ENCODE measurements at regions not wholly inside any gene's neighbourhood (a gene's known extent, or its start where the extent isn't known, plus 50 kb on each side); places are given as distances from the start of the nearest gene placed in this dataset.
"Not testable (repeated sequence)": the region's sequence is repeated elsewhere in the genome, so short reads cannot be mapped to it uniquely, and the experiment has no call there.

DNA sequence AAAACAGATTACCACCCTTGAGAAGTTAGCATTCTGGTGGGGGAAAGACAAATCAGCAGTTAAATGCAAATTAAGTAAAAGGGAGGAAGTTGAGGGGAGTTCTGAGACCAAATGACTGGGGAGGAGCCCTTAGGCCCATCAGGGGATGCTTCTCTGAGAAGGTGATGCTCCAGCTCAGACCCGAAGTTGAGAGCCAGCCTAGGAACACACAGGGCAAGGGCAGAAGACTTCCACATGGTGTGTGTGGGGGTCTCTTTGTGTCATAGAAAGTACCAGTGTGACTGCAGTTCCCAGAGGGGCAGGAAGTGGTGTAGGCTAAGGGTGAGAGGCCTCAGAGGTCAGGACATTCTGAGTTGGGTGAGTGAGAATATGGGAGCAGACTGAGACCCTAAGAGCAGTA, 137.3 kb downstream of the KLRB1 start:
- TF ChIP-seq, protein P1, sequence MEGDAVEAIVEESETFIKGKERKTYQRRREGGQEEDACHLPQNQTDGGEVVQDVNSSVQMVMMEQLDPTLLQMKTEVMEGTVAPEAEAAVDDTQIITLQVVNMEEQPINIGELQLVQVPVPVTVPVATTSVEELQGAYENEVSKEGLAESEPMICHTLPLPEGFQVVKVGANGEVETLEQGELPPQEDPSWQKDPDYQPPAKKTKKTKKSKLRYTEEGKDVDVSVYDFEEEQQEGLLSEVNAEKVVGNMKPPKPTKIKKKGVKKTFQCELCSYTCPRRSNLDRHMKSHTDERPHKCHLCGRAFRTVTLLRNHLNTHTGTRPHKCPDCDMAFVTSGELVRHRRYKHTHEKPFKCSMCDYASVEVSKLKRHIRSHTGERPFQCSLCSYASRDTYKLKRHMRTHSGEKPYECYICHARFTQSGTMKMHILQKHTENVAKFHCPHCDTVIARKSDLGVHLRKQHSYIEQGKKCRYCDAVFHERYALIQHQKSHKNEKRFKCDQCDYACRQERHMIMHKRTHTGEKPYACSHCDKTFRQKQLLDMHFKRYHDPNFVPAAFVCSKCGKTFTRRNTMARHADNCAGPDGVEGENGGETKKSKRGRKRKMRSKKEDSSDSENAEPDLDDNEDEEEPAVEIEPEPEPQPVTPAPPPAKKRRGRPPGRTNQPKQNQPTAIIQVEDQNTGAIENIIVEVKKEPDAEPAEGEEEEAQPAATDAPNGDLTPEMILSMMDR (conservative IDR thresholded peaks at IDR 0.05; ENCODE audit: low read depth in 2 of 2) = not testable (repeated sequence)
- TF ChIP-seq, protein P2, sequence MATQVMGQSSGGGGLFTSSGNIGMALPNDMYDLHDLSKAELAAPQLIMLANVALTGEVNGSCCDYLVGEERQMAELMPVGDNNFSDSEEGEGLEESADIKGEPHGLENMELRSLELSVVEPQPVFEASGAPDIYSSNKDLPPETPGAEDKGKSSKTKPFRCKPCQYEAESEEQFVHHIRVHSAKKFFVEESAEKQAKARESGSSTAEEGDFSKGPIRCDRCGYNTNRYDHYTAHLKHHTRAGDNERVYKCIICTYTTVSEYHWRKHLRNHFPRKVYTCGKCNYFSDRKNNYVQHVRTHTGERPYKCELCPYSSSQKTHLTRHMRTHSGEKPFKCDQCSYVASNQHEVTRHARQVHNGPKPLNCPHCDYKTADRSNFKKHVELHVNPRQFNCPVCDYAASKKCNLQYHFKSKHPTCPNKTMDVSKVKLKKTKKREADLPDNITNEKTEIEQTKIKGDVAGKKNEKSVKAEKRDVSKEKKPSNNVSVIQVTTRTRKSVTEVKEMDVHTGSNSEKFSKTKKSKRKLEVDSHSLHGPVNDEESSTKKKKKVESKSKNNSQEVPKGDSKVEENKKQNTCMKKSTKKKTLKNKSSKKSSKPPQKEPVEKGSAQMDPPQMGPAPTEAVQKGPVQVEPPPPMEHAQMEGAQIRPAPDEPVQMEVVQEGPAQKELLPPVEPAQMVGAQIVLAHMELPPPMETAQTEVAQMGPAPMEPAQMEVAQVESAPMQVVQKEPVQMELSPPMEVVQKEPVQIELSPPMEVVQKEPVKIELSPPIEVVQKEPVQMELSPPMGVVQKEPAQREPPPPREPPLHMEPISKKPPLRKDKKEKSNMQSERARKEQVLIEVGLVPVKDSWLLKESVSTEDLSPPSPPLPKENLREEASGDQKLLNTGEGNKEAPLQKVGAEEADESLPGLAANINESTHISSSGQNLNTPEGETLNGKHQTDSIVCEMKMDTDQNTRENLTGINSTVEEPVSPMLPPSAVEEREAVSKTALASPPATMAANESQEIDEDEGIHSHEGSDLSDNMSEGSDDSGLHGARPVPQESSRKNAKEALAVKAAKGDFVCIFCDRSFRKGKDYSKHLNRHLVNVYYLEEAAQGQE (IDR thresholded peaks at IDR 0.05; ENCODE audit: unreplicated experiment) = not testable (repeated sequence)
- not testable (repeated sequence) for TF ChIP-seq POLR2AphosphoS5 (IDR thresholded peaks at IDR 0.05; ENCODE audit: low read depth); EZH2 (IDR thresholded peaks at IDR 0.05; ENCODE audit: low read depth, unreplicated experiment); JUNB (IDR thresholded peaks at IDR 0.05; ENCODE audit: unreplicated experiment); NANOG (IDR thresholded peaks at IDR 0.05; ENCODE audit: borderline replicate concordance); EZH2phosphoT487 (IDR thresholded peaks at IDR 0.05; ENCODE audit: unreplicated experiment); CREB1 (CRISPR knock-in tag; IDR thresholded peaks at IDR 0.05; ENCODE audit: low read depth); ZNF114 (CRISPR knock-in tag; IDR thresholded peaks at IDR 0.05); ZNF331 (CRISPR knock-in tag; IDR thresholded peaks at IDR 0.05; ENCODE audit: low read depth); STAT1 (IDR thresholded peaks at IDR 0.05; ENCODE audit: unreplicated experiment)
- TF ChIP-seq, protein P3, sequence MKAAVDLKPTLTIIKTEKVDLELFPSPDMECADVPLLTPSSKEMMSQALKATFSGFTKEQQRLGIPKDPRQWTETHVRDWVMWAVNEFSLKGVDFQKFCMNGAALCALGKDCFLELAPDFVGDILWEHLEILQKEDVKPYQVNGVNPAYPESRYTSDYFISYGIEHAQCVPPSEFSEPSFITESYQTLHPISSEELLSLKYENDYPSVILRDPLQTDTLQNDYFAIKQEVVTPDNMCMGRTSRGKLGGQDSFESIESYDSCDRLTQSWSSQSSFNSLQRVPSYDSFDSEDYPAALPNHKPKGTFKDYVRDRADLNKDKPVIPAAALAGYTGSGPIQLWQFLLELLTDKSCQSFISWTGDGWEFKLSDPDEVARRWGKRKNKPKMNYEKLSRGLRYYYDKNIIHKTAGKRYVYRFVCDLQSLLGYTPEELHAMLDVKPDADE (IDR thresholded peaks at IDR 0.05) = not testable (repeated sequence)

Measured in GM23338 (cell line).